SJSA1 (cell line): ENCODE measurements at regions not wholly inside any gene's neighbourhood (a gene's known extent, or its start where the extent isn't known, plus 50 kb on each side); places are given as distances from the start of the nearest gene placed in this dataset.

Source experiments
- DNase-seq, 2 experiments: peaks; one replicate each; pipeline ENCODE4 v3.0.0-alpha.2; 2015 to 2020; ENCODE audit warnings: low spot score in 2 of 2, low read depth in 1 of 2
- H3K27ac ChIP-seq: fragments of 250-450 bp; sonication (Bioruptor Pico); 2 replicates; pipeline ENCODE4 v1.5.1; 2020; ENCODE audit warnings: mild to moderate bottlenecking, moderate library complexity
- H3K27me3 ChIP-seq: fragments of 250-450 bp; sonication (Bioruptor Pico); replicated peaks from 2 replicates; pipeline ENCODE4 v1.5.1; 2020; ENCODE audit warnings: mild to moderate bottlenecking, moderate library complexity
- H3K36me3 ChIP-seq: fragments of 250-450 bp; sonication (Bioruptor Pico); 2 replicates; pipeline ENCODE4 v1.5.1; 2020; ENCODE audit warnings: mild to moderate bottlenecking
- H3K4me1 ChIP-seq: fragments of 250-450 bp; sonication (Bioruptor Pico); replicated peaks from 2 replicates; pipeline ENCODE4 v1.6.1; 2021; ENCODE audit warnings: mild to moderate bottlenecking
- H3K4me3 ChIP-seq: fragments of 250-450 bp; sonication (Bioruptor Pico); 2 replicates; pipeline ENCODE4 v1.5.1; 2020; ENCODE audit warnings: mild to moderate bottlenecking
- H3K9me3 ChIP-seq: fragments of 250-450 bp; sonication (Bioruptor Pico); replicated peaks from 2 replicates; pipeline ENCODE4 v1.5.1; 2020; ENCODE audit warnings: mild to moderate bottlenecking

DNA sequence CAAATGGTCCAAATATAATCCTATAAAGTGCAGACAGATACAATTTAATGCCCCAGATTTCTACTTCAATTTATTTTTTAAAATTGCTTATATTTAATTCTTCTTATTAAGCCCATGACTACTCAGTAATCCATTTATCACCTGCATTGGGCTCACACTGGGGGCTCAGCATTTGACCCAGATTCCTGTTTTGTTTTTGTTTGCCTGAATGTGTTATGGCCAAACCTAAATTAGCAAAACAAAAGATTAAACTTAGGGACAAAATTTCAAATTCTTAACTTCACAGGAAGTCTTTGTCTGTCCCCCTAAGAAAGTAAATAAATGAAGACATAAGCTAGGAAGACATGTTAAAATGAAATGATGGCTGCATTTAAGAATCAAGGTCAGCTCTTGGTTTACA lies 322.3 kb downstream of the RMST start:
- Histone ChIP-seq H3K27ac (no peak overlapping the region), H3K4me3 (no peak overlapping the region), H3K36me3 (no peaks in the 10 kb centered on the region), H3K4me1 (no peaks in the 10 kb centered on the region), H3K9me3 (no peaks in the 10 kb centered on the region), H3K27me3 (no peaks in the 10 kb centered on the region)
- no peak for DNase-seq

DNA sequence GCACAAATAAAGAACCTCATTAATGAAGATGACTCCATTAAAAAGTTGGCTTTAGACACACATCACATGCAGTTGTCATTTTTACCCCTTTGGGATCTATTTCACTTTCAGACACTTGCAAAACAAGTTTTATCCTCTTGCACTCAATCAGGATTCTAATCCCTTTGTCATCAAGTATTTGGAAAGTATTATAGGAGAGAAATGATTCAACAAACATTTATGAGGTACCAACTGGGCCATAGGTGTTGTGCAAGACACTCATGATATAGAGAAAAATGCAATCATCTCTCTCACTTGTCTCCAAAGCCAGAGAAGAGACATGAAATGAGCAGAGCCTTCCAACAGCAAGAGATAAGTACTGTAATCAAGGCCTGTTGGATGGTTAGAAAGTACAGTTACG lies 327.7 kb downstream of the RMST start:
- Histone ChIP-seq H3K27me3 (no peaks in the 10 kb centered on the region), H3K4me1 (no peaks in the 10 kb centered on the region), H3K4me3 (no peak overlapping the region), H3K9me3 (no peaks in the 10 kb centered on the region), H3K36me3 (no peaks in the 10 kb centered on the region), H3K27ac (no peak overlapping the region)
- DNase-seq: no peak

DNA sequence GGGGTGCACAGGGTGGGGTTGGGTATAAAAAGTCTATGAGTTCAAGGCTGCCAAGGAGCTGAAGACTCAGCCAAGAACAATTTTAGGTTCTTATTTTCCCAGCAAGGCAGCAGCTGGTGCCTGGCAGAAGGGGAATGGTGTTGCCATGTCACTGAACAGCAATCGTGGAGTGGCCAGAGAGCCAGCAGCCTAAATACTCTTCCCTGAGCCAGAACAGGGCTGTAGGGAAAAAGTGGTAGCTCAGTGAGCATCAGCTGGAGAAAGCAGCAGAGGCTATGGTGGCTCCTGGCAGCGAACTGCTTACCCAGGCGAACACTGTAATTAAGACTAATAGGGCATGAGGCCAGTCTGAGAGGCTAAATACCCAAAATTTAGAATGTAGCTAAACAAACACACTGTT lies 334.9 kb downstream of the RMST start:
- H3K27me3 ChIP-seq: no peaks in the 10 kb centered on the region
- no peaks in the 10 kb centered on the region for H3K9me3 ChIP-seq
- H3K4me1 ChIP-seq: no peaks in the 10 kb centered on the region
- no peak overlapping the region for H3K27ac ChIP-seq
- H3K36me3 ChIP-seq: no peaks in the 10 kb centered on the region
- no peak overlapping the region for H3K4me3 ChIP-seq
- DNase-seq: no peak

DNA sequence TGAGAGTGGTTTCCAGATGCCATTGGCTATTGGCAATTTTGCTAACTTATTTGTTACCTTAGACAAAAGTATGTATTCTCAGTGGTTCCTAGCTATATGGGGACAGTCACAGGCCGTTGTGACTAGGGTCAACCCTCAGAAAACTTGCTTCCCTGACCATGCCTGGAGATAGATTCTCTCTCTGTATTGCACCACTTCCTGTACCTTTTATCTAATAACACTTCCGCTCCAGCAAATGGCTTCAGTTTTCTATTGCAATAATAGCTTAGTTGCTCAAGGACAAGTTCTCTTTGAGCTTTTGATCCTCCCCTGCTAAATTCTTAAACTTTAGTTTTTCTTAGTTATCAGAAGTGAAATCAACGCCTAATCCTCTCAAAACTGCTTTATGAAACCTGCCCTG lies 338.0 kb downstream of the RMST start:
- H3K9me3 ChIP-seq: no peaks in the 10 kb centered on the region
- H3K27ac ChIP-seq: no peak overlapping the region
- no peaks in the 10 kb centered on the region for H3K27me3 ChIP-seq
- H3K36me3 ChIP-seq: no peaks in the 10 kb centered on the region
- H3K4me1 ChIP-seq: no peaks in the 10 kb centered on the region
- no peak overlapping the region for H3K4me3 ChIP-seq
- DNase-seq: no peak

DNA sequence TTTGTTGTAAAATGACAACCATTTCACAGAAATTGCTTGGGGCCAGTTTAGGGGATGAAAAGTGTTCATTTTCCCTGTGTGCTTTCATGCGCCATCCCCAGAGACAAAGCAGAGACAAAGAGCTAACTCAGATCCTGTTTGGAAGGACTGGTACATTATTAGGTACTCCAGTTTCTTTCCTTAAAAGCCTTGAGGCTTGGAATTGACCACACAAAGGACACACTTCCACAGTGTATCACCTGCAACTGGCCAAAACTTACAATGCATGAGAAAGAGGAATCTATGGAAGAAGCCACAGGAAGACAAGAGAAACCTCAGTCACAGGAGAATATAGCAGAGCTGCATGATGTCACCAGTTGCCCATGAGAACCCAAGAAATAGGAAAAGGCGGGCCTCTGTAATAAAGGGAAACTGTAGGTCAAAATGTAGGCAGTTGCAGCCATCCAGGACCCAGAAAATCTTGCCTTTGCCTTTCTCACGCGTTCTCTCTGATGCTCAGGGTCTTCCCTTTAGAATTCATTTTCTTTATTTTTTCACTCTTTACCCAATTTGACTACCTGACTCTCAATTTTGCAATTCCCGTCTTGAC lies 339.0 kb downstream of the RMST start:
- Histone ChIP-seq H3K9me3 (no peaks in the 10 kb centered on the region), H3K4me3 (no peak overlapping the region), H3K4me1 (no peaks in the 10 kb centered on the region), H3K36me3 (no peaks in the 10 kb centered on the region), H3K27me3 (no peaks in the 10 kb centered on the region), H3K27ac (no peak overlapping the region)
- no peak for DNase-seq

DNA sequence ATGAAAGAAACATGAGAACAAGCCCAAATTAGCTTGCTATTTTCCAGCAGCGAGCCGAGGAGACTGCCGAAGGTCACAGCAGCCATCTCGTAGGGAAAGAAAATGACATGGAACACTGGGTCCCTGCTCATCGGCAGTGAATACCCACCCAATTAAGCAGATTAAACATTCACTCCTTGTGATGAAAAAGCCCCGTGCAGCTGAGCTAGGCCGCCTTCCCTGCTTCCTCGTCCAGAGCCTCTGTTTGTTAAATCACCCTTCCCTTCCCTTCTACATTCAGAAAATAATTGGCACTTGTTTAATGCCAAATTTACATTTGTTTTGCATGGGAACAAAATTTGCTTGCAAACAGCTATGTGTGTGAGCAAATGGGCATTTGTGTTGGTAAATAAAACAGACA lies 342.5 kb downstream of the RMST start:
- no peaks in the 10 kb centered on the region for H3K4me1 ChIP-seq

DNA sequence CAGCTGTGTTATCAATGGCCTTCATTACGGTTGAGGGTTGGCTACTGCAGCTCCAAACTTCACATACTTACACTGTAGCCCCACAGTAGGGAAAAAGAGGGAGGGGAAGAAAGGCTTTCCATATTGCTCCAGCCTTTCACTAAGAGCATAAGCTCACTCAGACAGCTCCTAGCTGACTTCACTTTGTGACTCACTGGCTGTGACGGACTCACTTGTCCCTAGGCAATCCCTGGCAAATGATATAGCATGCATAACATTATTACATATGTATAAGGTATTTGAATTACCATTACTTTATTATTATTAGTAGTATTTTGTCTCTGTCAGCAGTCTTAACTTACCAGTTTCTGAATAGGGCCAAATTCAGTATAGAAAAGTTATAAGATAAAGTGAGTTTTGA lies 350.7 kb downstream of the RMST start:
- Histone ChIP-seq H3K4me3 (no peak overlapping the region), H3K36me3 (no peaks in the 10 kb centered on the region), H3K9me3 (no peaks in the 10 kb centered on the region), H3K27ac (no peak overlapping the region), H3K27me3 (peaks cover 2% of the 10 kb centered on the region), H3K4me1 (no peaks in the 10 kb centered on the region)
- DNase-seq: no peak

More for the DNA sequence above, 342.5 kb downstream of the RMST start:
- Histone ChIP-seq H3K36me3 (no peaks in the 10 kb centered on the region), H3K9me3 (no peaks in the 10 kb centered on the region), H3K27ac (no peak overlapping the region), H3K27me3 (no peaks in the 10 kb centered on the region), H3K4me3 (no peak overlapping the region)
- no peak for DNase-seq

DNA sequence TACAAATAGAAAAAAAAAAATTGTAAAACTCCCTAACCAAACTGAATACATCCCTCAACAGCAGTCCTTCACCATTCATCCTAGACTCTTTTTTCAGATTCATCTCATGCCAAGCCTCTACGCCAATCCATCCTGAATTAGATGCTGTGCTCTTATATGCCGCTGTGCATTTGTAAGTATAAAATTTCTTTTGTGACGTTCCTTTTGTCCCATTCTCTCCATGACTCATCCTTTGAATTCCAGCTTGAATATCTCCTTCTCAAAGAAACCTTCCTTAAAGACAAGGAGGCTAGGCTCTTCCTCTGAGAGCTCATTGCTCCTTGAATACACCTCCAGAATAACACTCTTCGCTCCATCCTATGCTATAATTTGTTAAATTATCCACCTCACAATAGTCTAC lies 359.2 kb downstream of the RMST start:
- H3K36me3 ChIP-seq: no peaks in the 10 kb centered on the region
- no peaks in the 10 kb centered on the region for H3K9me3 ChIP-seq
- H3K4me3 ChIP-seq: no peak overlapping the region
- H3K4me1 ChIP-seq: no peaks in the 10 kb centered on the region
- no peak for DNase-seq
- no peak overlapping the region for H3K27ac ChIP-seq
- peaks cover 2% of the 10 kb centered on the region for H3K27me3 ChIP-seq

DNA sequence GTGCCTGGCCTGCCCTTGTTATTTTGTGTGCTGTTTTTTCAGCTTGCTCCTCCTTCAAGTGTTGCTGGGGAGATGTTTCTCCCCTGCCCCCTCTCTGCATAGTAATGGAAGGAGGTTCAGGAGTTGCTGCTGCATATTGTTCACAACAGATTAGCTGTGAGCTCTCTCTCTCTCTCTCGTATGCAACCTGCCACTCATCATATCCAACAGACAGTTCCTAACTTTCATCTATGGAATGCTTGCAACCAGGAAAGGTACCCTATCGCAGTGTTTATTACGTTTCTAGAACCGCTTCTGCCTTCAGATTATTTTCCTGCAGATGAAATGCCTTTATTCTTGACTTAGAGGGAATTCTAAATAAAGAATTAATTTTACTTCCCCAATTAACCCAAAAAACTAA lies 372.9 kb downstream of the RMST start:
- H3K4me3 ChIP-seq: no peak overlapping the region
- H3K9me3 ChIP-seq: no peaks in the 10 kb centered on the region
- H3K36me3 ChIP-seq: no peaks in the 10 kb centered on the region
- no peak for DNase-seq
- no peaks in the 10 kb centered on the region for H3K27me3 ChIP-seq
- H3K27ac ChIP-seq: no peak overlapping the region
- H3K4me1 ChIP-seq: no peaks in the 10 kb centered on the region

DNA sequence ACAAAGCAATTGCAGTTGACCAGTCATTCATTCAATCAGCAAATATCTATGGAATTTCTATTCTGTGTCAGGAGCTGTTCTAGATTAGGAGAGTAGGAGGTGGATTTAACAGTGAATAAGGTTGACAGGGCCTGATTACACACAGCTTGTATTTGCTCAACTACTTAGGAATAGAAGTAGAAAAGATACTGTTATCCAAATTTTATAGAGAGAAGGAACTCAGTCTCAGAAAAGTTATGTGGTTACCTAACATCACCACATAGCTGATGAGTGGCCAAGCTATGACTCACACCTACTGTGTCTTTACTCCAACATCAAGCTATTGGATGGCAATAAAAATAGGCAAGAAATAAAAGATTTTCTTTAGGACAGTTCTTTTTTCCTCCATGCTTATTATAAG lies 374.8 kb downstream of the RMST start:
- Histone ChIP-seq H3K36me3 (no peaks in the 10 kb centered on the region), H3K4me3 (no peak overlapping the region), H3K9me3 (no peaks in the 10 kb centered on the region), H3K4me1 (no peaks in the 10 kb centered on the region), H3K27ac (no peak overlapping the region), H3K27me3 (no peaks in the 10 kb centered on the region)
- no peak for DNase-seq

DNA sequence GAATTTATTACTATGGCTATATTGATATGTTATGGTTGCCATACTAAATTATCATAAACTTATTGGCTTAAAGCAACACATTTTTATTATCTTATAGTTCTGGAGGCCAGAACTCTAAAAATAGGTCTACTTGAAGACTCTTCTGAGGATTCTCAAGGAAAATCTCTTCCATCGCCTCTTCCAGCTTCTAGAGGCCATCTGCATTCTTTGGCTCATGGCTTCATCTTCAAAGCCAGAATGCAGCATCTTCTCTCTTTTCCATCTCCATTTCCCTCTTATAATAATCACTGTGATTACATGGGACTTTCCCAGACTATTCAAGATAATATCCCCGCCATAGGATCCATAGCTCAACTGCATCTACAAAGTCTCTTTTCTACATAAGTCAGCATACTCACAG lies 385.4 kb downstream of the RMST start:
- Histone ChIP-seq H3K4me3 (no peak overlapping the region), H3K4me1 (no peaks in the 10 kb centered on the region), H3K27ac (no peak overlapping the region), H3K27me3 (no peaks in the 10 kb centered on the region), H3K36me3 (no peaks in the 10 kb centered on the region), H3K9me3 (no peaks in the 10 kb centered on the region)
- no peak for DNase-seq

DNA sequence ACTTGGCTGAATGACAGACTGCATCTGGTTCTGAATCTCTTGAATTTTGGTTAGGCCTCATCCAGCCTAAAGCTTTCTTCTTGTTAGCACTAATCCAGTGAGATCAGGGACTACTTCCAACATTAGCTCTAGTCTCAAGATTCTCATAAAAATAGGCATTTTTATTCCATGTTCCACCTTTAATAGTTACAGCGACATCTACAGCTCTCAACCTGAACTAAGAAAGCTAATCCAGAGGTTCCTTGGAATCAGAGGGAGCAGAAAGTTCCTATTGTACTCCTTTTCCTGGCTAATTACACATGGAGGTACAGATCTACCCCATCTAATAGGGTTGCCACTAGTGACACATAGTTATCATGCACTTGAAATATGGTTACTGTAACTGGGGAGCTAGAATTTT lies 391.9 kb downstream of the RMST start:
- no peaks in the 10 kb centered on the region for H3K4me1 ChIP-seq
- no peaks in the 10 kb centered on the region for H3K27me3 ChIP-seq
- no peaks in the 10 kb centered on the region for H3K36me3 ChIP-seq
- no peak for DNase-seq
- H3K27ac ChIP-seq: no peak overlapping the region
- H3K4me3 ChIP-seq: no peak overlapping the region
- H3K9me3 ChIP-seq: no peaks in the 10 kb centered on the region

DNA sequence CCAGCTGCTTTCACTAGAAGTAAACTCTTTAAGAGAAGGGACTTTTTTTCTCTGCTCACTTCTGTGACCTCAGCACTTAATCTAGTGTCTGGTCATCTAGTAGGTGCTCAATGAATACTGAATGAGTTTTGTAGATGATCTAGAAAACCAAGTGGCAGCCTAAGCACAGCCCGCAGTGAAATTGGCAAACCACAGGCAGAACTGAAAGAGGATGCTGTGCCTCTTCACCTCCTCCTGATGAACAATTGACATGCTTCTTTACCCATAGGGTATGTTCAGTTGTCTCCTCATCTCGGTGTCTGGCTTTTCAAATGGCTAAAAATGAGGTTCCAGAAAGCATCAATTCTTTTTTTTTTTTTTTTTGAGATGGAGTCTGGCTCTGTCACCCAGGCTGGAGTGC lies 399.5 kb downstream of the RMST start:
- no peaks in the 10 kb centered on the region for H3K9me3 ChIP-seq
- H3K36me3 ChIP-seq: no peaks in the 10 kb centered on the region
- no peaks in the 10 kb centered on the region for H3K27me3 ChIP-seq
- H3K27ac ChIP-seq: no peak overlapping the region
- no peak for DNase-seq
- H3K4me3 ChIP-seq: no peak overlapping the region
- H3K4me1 ChIP-seq: no peaks in the 10 kb centered on the region

DNA sequence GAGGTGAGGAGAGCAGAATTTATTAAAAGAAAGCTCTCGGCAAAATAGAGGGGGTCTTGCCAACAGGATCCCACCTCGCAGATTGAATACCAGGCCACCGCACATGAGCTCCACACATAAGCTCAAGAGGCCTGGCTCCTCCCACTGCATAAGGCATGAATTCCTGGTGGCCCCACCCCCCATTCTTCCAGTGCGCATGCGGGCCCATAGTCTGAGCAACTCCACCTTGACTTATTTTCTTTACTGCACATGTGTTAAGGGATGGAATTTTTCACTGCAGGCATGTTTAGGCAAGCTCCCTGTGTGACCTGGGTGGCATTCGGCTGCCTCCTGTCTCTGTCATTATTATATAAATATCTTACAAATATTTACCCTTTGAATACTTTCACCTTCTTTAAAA lies 412.5 kb downstream of the RMST start:
- no peaks in the 10 kb centered on the region for H3K4me1 ChIP-seq
- no peaks in the 10 kb centered on the region for H3K36me3 ChIP-seq
- no peak for DNase-seq
- no peak overlapping the region for H3K4me3 ChIP-seq
- H3K9me3 ChIP-seq: no peaks in the 10 kb centered on the region
- no peaks in the 10 kb centered on the region for H3K27me3 ChIP-seq
- H3K27ac ChIP-seq: no peak overlapping the region

DNA sequence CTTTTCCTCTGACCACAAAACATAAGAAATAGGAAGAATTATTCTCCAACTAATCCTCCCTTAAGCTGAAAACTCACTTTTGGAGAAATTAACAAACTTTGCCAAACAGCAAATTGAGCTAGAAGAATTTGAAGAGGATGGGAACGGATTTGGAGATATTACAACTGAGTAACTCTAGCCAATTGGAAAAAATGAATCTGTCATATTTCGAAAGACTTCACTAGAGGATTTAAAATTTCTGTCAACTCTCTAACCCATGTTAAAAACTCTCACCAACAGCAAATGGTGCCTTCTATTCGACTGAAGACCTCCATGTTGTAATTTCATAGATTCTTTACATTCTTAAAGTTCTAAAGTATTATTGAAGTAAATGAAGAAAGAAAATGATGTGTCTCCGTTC lies 414.2 kb downstream of the RMST start:
- H3K27ac ChIP-seq: no peak overlapping the region
- H3K9me3 ChIP-seq: no peaks in the 10 kb centered on the region
- no peaks in the 10 kb centered on the region for H3K27me3 ChIP-seq
- no peaks in the 10 kb centered on the region for H3K36me3 ChIP-seq
- H3K4me1 ChIP-seq: no peaks in the 10 kb centered on the region
- DNase-seq: no peak
- H3K4me3 ChIP-seq: no peak overlapping the region
